ENCODE measurements at regions not wholly inside any gene's neighbourhood (a gene's known extent, or its start where the extent isn't known, plus 50 kb on each side); places are given as distances from the start of the nearest gene placed in this dataset.

- dilution Hi-C loops (cut with MboI; ENCODE audit: extremely low pct_ligation_motif_present, low sequenced_read_pairs) = no loop called here
- no peaks in the 10 kb centered on the region for H3K36me3 ChIP-seq (ENCODE audit: control insufficient read depth in 2 of 2, extremely low read depth in 1 of 2, insufficient read depth in 2 of 2, low read length in 2 of 2)
- no TSS peak for BruUV-seq (replicated peaks)
- no peaks in the 10 kb centered on the region for H3K27me3 ChIP-seq (ENCODE audit: control insufficient read depth in 2 of 2, insufficient read depth in 2 of 2, low read length in 2 of 2)
- H4K20me1 ChIP-seq (replicated peaks; ENCODE audit: control insufficient read depth, extremely low read depth, insufficient read depth, low read length) = no peaks in the 10 kb centered on the region
- no peak for FAIRE-seq
- ChIA-PET POLR2A (no interaction called here), CTCF (no interaction called here)
- no peak overlapping the region for H3K27ac ChIP-seq (ENCODE audit: insufficient read depth, low read depth, low read length)
- no peak overlapping the region for H3K9ac ChIP-seq (replicated peaks; ENCODE audit: extremely low read depth, insufficient read depth, low read length)
- DNase-seq (ENCODE audit: low read depth, low spot score) = no peak
- no peak overlapping the region for H2AFZ ChIP-seq (ENCODE audit: low read depth, low read length)
- intact Hi-C loops (cut with micrococcal nuclease) = no loop called here
- no peaks in the 10 kb centered on the region for H3K79me2 ChIP-seq (ENCODE audit: control insufficient read depth, insufficient read depth, low read length)
- no peak overlapping the region for H3K4me2 ChIP-seq (ENCODE audit: insufficient read depth, low read length)
- H3K9me1 ChIP-seq (replicated peaks; ENCODE audit: control insufficient read depth, extremely low read depth, insufficient read depth, low read length) = no peaks in the 10 kb centered on the region
- TF ChIP-seq POLR2A (IDR thresholded peaks at IDR 0.05; ENCODE audit: low read depth, low read length) = no peak
- TF ChIP-seq MYC (IDR thresholded peaks at IDR 0.05; ENCODE audit: low read depth, low read length) = no peak
- no peak for TF ChIP-seq POLR2AphosphoS5 (IDR thresholded peaks at IDR 0.05; ENCODE audit: insufficient read depth, low read depth, low read length)
- TF ChIP-seq, protein P1, sequence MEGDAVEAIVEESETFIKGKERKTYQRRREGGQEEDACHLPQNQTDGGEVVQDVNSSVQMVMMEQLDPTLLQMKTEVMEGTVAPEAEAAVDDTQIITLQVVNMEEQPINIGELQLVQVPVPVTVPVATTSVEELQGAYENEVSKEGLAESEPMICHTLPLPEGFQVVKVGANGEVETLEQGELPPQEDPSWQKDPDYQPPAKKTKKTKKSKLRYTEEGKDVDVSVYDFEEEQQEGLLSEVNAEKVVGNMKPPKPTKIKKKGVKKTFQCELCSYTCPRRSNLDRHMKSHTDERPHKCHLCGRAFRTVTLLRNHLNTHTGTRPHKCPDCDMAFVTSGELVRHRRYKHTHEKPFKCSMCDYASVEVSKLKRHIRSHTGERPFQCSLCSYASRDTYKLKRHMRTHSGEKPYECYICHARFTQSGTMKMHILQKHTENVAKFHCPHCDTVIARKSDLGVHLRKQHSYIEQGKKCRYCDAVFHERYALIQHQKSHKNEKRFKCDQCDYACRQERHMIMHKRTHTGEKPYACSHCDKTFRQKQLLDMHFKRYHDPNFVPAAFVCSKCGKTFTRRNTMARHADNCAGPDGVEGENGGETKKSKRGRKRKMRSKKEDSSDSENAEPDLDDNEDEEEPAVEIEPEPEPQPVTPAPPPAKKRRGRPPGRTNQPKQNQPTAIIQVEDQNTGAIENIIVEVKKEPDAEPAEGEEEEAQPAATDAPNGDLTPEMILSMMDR (IDR thresholded peaks at IDR 0.05; ENCODE audit: extremely low read depth in 1 of 2, insufficient read depth in 1 of 2, low read depth in 1 of 2, low read length in 2 of 2) = no peak
- no peak for TF ChIP-seq GATA2 (IDR thresholded peaks at IDR 0.05; ENCODE audit: insufficient read depth, insufficient read length, low read depth, low read length)
- TF ChIP-seq, protein P2, sequence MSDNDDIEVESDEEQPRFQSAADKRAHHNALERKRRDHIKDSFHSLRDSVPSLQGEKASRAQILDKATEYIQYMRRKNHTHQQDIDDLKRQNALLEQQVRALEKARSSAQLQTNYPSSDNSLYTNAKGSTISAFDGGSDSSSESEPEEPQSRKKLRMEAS (IDR thresholded peaks at IDR 0.05; ENCODE audit: insufficient read depth, insufficient read length) = no peak
- no peak for TF ChIP-seq JUN (IDR thresholded peaks at IDR 0.05; ENCODE audit: borderline replicate concordance, insufficient read depth, insufficient read length, low read depth)
- no peak for TF ChIP-seq EZH2 (IDR thresholded peaks at IDR 0.05; ENCODE audit: borderline replicate concordance, low read depth, low read length, severe bottlenecking)
- TF ChIP-seq FOS (IDR thresholded peaks at IDR 0.05; ENCODE audit: borderline replicate concordance, insufficient read depth, low read length) = no peak
- H3K4me3 ChIP-seq (replicated peaks in 1 of 3; ENCODE audit: insufficient read depth in 1 of 3, low read depth in 1 of 3, low read length in 3 of 3) = no peak overlapping the region
- H3K9me3 ChIP-seq (replicated peaks; ENCODE audit: control insufficient read depth, insufficient read depth, low read length) = no peaks in the 10 kb centered on the region
- H3K4me1 ChIP-seq (ENCODE audit: control insufficient read depth, extremely low read depth, insufficient read depth, low read length) = no peaks in the 10 kb centered on the region
Observed at GRCh38 chr4:66032571-66032970, 362.3 kb upstream of the EPHA5 start.

Measured in endothelial cell of umbilical vein (primary cell).